Astrocyte of the cerebellum (primary cell): ENCODE measurements at regions not wholly inside any gene's neighbourhood (a gene's known extent, or its start where the extent isn't known, plus 50 kb on each side); places are given as distances from the start of the nearest gene placed in this dataset.

Source experiments
- DNase-seq: peaks from one replicate; pipeline ENCODE4 v3.0.0-alpha.2; 2011; ENCODE audit warnings: low read depth
- H3K4me3 ChIP-seq: 2 replicates; pipeline ENCODE4 v1.5.1; 2011; ENCODE audit warnings: mild to moderate bottlenecking, low read depth, low read length, moderate library complexity
- CTCF ChIP-seq: IDR thresholded peaks from 2 replicates; pipeline ENCODE4 v1.5.1; 2012; ENCODE audit warnings: low read length, low read depth, moderate library complexity, mild to moderate bottlenecking; ENCODE audit errors: missing control alignments
- in situ Hi-C: cut with HindIII; loops from 2 replicates; pipeline ENCODE4 v1.10.0; 2017; ENCODE audit warnings: low sequenced_read_pairs

DNA sequence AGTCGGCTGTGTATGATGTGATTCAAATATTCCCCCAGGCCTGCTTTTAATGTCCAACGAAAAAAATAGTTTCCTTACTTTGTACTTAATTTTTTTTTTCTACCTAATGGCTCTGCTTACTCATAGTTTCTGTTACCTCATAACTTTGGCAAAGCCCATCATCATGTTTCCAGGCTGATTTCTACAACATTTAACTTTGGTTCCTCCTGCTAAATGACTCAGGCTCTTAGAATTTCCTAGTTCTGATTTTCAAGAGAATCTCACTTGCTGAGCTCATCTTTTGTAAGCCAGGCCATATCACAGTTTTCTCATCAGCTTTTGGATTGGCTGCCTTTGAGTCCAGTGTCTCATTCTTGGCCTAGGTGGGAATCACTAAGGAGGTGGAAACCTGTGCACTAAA, 323.1 kb downstream of the HDGFL1 start:
- in situ Hi-C loops = no loop called here
- H3K4me3 ChIP-seq = no peak overlapping the region
- no peak for TF ChIP-seq CTCF
- peak; percentile 96 for DNase-seq

DNA sequence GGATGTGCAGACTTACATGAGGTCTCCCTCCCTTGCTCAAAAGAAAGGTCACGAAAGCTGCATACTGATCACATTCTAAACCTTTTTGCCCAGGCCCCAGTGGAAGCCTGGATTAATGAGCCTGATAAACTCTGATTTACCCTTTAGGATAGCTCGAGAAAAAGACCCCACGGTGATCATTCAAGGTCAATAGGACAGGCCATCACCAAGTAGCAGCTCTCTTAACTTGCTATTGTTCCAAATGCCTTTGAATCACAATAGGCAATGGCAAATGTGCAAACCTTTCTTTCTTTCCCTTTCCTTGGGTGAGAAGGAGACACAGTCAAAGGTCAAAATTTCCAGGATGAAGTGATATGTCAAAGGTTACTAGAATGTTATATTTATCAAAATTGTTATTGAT, 327.3 kb downstream of the HDGFL1 start:
- TF ChIP-seq CTCF = no peak
- in situ Hi-C loops = no loop called here
- DNase-seq = no peak
- no peak overlapping the region for H3K4me3 ChIP-seq

- no peak for DNase-seq
- TF ChIP-seq CTCF = no peak
- in situ Hi-C loops = no loop called here
Measured at GRCh38 chr6:22899426-22899825, 330.1 kb downstream of the HDGFL1 start.

GRCh38 chr6:22903826-22904225, 334.5 kb downstream of the HDGFL1 start:
- no peak for DNase-seq
- no peak for TF ChIP-seq CTCF
- H3K4me3 ChIP-seq = no peak overlapping the region
- in situ Hi-C loops = no loop called here

More at GRCh38 chr6:22899426-22899825, 330.1 kb downstream of the HDGFL1 start:
- no peak overlapping the region for H3K4me3 ChIP-seq

DNA sequence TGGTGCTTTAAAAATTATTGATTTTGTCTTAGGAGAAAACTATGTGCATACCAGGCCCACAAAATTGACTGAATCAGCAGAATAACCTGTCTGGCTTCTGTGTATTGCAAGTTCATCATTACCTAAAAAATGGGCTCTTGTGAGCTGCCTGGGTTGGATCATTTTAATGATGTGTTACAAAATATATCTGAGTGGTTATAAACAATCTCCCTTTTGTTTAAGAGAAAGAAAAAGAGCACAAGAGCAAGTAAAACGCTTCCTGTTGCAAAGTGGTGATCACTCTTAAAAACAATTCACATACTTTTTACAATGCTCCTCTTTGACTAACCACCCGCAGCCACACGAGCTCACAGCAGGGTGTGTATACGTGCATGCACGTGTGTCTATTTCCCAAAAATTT, 335.1 kb downstream of the HDGFL1 start:
- no peak overlapping the region for H3K4me3 ChIP-seq
- no peak for TF ChIP-seq CTCF
- in situ Hi-C loops = no loop called here
- DNase-seq = no peak

DNA sequence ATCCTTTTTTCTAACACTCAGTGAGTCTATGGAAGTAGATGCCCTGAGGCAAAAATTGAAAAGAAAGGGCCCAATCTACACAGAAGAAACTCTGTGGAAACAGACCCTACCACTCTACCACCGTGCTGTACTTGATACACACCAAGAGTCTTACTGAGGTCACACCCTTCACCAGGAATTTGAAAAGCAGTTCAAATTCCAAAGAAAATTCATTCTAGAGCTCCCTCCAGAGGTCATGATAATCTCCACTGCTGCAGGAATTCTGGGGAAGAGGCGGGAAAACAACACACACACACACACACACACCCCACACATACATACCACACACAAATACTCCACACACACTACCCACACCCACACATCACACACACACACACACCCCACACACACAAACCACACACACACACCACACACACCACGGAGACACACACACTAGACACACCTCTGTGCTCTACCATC, 336.8 kb downstream of the HDGFL1 start:
- no peak for TF ChIP-seq CTCF
- H3K4me3 ChIP-seq = no peak overlapping the region
- in situ Hi-C loops = no loop called here
- no peak for DNase-seq

GRCh38 chr6:22907085-22907484, 337.7 kb downstream of the HDGFL1 start:
- TF ChIP-seq CTCF = no peak
- H3K4me3 ChIP-seq = no peak overlapping the region
- in situ Hi-C loops = no loop called here
- DNase-seq = no peak
